ENCODE measurements at regions not wholly inside any gene's neighbourhood (a gene's known extent, or its start where the extent isn't known, plus 50 kb on each side); places are given as distances from the start of the nearest gene placed in this dataset.

- TF ChIP-seq CTCF (IDR thresholded peaks at IDR 0.05; ENCODE audit: poor library complexity, severe bottlenecking) (no peak), POLR2AphosphoS5 (IDR thresholded peaks at IDR 0.05) (no peak), EP300 (conservative IDR thresholded peaks at IDR 0.05; ENCODE audit: poor library complexity, severe bottlenecking) (no peak), EZH2 (IDR thresholded peaks at IDR 0.05; ENCODE audit: borderline replicate concordance, insufficient read depth, low read length, poor library complexity, severe bottlenecking) (no peak), RAD21 (conservative IDR thresholded peaks at IDR 0.05) (no peak), REST (IDR thresholded peaks at IDR 0.05; ENCODE audit: borderline replicate concordance) (no peak), SMC3 (conservative IDR thresholded peaks at IDR 0.05; ENCODE audit: poor library complexity) (no peak), MXI1 (conservative IDR thresholded peaks at IDR 0.05; ENCODE audit: poor library complexity, severe bottlenecking) (no peak)
These were observed 720.9 kb upstream of the TBX3 start for GRCh38 chr12:115404761-115405470.
